Retina (tissue), 1 donor: ENCODE measurements at regions not wholly inside any gene's neighbourhood (a gene's known extent, or its start where the extent isn't known, plus 50 kb on each side); places are given as distances from the start of the nearest gene placed in this dataset.
"Not testable (repeated sequence)": the region's sequence is repeated elsewhere in the genome, so short reads cannot be mapped to it uniquely, and the experiment has no call there.

Experiments used
- DNase-seq: peaks from one replicate; pipeline ENCODE4 v3.0.0-alpha.2; 2016

- peak; percentile 78 for DNase-seq
Measured at GRCh38 chr2:12613137-12613835, 103.5 kb upstream of the TRIB2 start.

DNA sequence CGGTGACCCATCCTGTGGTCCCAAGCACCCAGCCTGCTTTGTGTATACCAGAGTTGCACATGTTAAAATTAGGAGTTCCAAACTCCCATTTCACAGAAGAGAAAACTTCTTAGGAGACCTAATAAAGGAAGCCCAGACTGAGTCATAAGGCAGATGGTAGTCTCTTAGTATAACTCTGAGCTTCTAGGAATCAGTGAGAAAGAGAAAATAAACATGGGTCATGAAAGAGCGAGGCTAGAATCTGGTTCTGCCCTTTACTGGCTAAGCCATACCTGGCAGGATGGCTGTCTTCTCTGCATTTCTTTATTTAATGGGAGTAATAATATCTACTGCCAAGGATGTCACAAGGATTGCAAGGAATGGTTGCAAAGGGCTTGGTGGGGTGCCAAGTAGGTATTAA lies 101.2 kb upstream of the TRIB2 start:
- DNase-seq = no peak

GRCh38 chr2:12616456-12617156 lies 100.1 kb upstream of the TRIB2 start:
- no peak for DNase-seq

DNA sequence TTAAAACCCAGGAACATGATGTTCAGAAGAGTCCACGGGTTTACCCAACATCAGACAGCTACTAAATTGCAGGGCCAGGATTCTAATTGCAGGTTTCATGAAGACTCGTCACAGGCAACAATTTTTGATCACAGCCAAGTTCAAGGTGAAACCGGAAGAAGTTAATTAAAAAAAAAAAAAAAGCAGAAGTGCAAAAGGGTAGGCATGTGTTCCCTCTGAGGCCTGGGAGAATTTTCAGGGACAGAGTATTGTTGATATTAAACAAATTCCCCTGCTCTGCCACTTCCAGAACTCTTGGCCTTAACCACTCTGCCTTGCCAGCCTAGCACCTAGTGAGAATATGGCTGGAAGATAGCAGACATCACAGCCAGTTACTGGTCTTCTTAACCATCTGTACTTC lies 99.4 kb upstream of the TRIB2 start:
- no peak for DNase-seq

DNA sequence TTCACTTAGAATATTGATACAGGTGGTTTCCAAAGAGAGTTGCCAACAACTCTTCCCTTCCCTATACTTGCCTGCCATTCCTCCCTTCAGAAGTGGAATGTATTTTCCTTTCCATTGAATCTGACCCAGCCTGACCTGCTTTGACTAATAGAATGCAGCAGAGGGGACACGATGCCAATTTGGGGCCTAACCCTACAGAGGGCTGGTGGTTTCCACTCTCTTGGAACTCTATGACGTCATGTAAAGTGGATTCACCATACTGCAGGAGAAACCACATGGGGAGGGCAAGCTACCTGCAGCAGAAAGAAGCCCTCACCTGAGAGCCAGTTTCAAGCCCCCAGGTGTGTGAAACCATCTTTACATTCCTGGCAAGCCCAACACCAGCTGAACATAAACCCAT lies 98.9 kb upstream of the TRIB2 start:
- no peak for DNase-seq

- no peak for DNase-seq
Measured at GRCh38 chr2:12618576-12618975, 98.2 kb upstream of the TRIB2 start.

GRCh38 chr2:12619975-12620374 lies 96.8 kb upstream of the TRIB2 start:
- no peak for DNase-seq

- DNase-seq = no peak
Measured at GRCh38 chr2:12620759-12621158, 96.0 kb upstream of the TRIB2 start.

GRCh38 chr2:12623051-12623450 lies 93.7 kb upstream of the TRIB2 start:
- DNase-seq = no peak

DNA sequence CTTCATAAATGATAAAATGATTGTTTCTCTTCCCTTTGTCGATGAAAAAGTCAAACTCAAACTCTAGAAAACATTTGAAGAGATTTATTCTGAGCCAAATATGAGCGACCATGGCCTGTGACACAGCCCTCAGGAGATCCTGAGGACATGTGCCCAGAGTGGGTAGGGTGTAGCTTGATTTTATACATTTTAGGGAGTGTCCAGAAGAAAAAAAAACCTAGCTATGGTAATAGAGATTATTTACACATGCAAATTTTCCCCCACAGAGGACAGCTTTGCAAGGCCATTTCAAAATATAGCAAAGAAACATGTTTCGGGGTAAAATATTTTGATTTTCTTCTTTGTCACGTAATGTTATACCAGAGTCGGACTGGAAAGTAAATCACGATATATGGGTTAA lies 92.4 kb upstream of the TRIB2 start:
- DNase-seq = no peak

DNA sequence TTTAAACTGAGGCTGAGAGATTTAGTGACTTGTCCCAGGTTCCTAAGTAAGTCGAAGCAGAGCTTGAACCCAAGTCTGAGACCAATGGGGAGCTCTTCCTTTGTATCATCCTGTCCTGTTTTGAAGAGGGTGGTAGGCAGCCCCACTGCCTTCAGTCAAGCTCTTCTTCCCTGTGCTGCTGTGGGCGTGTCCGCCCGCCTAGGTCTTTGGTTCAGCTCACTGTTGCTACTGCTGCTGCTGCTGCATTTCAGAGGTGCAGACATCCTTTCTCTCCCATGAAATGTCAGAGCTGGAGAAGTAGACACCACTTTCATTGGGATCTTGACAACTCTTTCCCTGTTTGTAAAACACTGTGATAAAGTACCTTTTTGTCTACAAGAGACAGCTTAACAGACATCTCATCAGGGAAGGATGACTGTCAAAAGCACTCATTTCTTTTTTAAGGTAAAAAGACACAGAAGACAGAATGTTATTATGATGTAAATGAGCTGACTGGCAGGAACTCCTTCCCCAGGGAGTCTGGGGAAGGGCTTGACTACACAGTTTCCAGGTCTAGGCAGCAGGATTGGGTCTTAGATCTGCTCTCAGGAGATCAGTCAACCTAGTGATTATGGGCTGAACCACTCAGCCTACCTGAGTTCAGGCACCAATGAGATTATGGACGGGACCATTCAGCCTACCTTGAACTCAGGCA lies 91.7 kb upstream of the TRIB2 start:
- no peak for DNase-seq

DNA sequence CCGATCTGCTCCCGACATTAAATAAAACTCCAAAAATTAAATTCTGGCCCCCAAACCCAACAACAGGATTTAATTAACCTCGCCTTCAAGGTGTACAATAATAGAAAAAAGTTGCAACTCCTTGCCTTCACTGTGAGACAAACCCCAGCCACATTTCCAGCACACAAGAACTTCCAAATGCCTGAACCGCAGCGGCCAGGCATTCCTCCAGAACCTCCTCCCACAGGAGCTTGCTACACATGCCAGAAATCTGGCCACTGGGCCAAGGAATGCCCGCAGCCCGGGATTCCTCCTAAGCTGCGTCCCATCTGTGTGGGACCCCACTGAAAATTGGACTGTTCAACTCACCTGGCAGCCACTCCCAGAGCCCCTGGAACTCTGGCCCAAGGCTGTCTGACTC lies 88.2 kb upstream of the TRIB2 start:
- not testable (repeated sequence) for DNase-seq

- no peak for DNase-seq
Measured at GRCh38 chr2:12636837-12637581, 79.7 kb upstream of the TRIB2 start.

DNA sequence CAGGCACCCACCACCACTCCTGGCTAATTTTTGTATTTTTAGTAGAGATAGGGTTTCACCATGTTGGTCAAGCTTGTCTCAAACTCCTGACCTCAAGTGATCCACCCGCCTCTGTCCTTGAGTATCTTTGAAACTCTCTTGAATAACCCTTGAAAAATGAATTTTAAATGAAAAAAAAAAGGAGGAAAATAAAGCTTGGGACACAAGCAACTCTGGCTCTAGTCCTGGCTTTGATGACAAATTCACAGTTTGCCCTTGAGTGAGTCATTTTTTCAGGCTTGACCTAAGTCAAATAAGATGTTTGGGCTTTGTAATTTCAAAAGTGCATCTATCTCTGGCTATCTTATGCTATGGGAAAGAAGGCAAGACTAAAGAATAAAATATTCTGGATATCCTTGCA lies 79.0 kb upstream of the TRIB2 start:
- no peak for DNase-seq

DNA sequence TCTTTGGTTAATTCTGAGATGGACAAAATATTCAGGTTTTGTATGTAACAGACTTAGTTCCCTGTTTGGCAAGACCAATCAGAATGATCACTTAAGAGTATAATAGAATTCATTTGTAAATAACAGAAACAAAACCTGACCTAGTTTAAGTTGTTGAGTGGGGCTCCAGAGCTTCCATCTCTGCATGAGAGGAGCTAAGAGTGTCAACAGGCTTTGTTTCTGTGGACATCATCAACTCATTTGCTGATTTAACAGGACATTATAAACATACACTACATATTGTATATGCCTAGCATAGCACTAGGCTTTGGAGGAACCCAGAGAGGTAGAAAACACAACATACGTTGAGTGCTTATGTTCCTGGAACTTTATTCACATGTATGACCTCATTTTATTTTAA lies 75.3 kb upstream of the TRIB2 start:
- DNase-seq = peak; percentile 63

GRCh38 chr2:12642332-12642731 lies 74.4 kb upstream of the TRIB2 start:
- peak; percentile 33 for DNase-seq

DNA sequence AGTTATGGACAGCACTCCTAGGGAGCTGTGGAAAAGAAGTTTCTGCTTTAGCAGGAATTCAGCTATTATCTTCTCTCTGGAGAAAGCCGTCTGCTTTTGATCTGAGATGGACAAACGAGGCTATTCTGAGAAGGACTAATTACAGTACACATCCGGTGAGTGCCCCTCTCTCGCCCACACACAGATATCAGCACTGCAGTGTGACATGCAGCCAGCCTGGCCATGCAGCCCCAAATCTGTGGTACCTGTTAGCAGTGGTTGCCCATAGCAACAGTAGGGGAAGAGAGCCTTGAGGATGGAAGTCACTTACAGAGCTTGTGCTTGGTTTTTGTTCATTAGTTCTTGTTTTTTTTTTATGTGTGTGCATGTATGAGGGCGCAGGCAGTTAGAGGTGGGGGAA lies 73.9 kb upstream of the TRIB2 start:
- peak; percentile 41 for DNase-seq

- no peak for DNase-seq
Measured at GRCh38 chr2:12649602-12650400, 66.9 kb upstream of the TRIB2 start.

DNA sequence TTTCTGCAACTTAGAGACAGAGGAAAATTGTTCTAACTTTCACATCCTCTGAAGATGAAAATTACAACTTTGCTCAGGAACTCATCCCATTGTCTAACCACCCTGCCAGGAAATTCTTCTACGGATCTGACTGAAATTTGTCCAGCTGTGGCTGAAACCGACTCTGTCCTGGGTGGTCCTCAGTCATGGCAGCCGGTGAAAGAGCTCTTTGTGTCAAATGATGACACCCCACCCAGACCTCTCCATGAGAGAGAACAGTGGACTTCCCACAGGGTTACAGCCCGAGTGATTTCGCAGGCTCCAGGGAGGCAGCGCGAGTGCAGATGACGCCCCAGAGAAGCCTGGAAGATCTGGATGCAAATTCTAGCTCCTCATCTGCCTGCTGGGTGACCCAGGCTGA lies 65.1 kb upstream of the TRIB2 start:
- DNase-seq = peak; percentile 51

DNA sequence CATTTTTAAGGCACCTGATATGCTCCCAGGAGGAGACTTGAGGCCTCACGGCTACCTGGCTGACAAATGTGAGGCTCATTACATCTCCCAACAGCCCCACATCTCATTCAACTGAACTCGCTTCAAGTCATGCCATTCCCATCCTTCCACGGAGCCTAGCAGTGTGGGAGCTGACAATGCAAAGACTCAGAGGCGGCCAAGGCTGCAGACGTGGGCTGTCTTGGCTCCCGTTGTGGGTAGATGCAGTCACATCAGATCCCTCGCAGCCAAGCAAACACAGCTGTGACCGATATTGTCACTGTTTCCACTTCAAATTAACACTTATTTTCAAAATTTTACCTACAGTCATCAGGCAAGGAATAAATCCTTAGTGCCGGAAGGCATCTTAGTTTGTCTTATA lies 64.0 kb upstream of the TRIB2 start:
- no peak for DNase-seq

GRCh38 chr2:12657560-12657959 lies 59.2 kb upstream of the TRIB2 start:
- no peak for DNase-seq

GRCh38 chr2:12658310-12658945 lies 58.3 kb upstream of the TRIB2 start:
- no peak for DNase-seq
